IMR-90 (cell line): ENCODE measurements at regions not wholly inside any gene's neighbourhood (a gene's known extent, or its start where the extent isn't known, plus 50 kb on each side); places are given as distances from the start of the nearest gene placed in this dataset.

Experiments used
- ATAC-seq: fragments of 200-7000 bp; cut with Tn5 transposase; 2 replicates; pipeline ENCODE4 v1.9.1; 2020; ENCODE audit warnings: low read depth, mild to moderate bottlenecking, moderate library complexity
- BruUV-seq: library from RNA; stranded (reverse); fragments of 400-500 nt; replicated peaks from 2 replicates; lab custom pipeline; 2021; lab: Mats Ljungman, UMichigan
- CTCF ChIA-PET: fragments of 300-600 bp; formaldehyde crosslinking; extraction: SDS; loops from one replicate; lab custom pipeline; 2021; ENCODE audit warnings: antibody characterized with exemption; lab: Yijun Ruan, JAX
- POLR2A ChIA-PET: fragments of 300-600 bp; sonication (Branson Sonifier 250); formaldehyde crosslinking; loops from one replicate; lab custom pipeline; 2022; ENCODE audit warnings: antibody characterized with exemption; ENCODE audit not compliant: unreplicated experiment; lab: Charles Lee
- DNase-seq: peaks from one replicate; pipeline ENCODE4 v3.0.0; 2013
- H2AFZ ChIP-seq: replicated peaks from 2 replicates; pipeline ENCODE3; 2013; ENCODE audit warnings: low read length, mild to moderate bottlenecking; ENCODE audit not compliant: poor library complexity
- H2AK5ac ChIP-seq: 2 replicates; pipeline ENCODE4 v1.6.1; 2013; ENCODE audit warnings: low read depth, low read length, inconsistent platforms
- H2AK9ac ChIP-seq: replicated peaks from 2 replicates; pipeline ENCODE3; 2013; ENCODE audit warnings: mild to moderate bottlenecking, low read depth, low read length, moderate library complexity; ENCODE audit not compliant: poor library complexity
- H2BK120ac ChIP-seq: 2 replicates; pipeline ENCODE4 v1.6.1; 2013; ENCODE audit warnings: low read depth, low read length, inconsistent platforms
- H2BK15ac ChIP-seq: 3 replicates; pipeline ENCODE4 v1.6.1; 2013; ENCODE audit warnings: low read depth, low read length, inconsistent platforms
- H2BK20ac ChIP-seq: 2 replicates; pipeline ENCODE4 v1.6.1; 2013; ENCODE audit warnings: low read depth, mild to moderate bottlenecking, inconsistent platforms, low read length, moderate library complexity
- H2BK5ac ChIP-seq: 2 replicates; pipeline ENCODE4 v1.6.1; 2013; ENCODE audit warnings: mild to moderate bottlenecking, low read depth, low read length, inconsistent platforms; ENCODE audit not compliant: poor library complexity, severe bottlenecking
- H3K14ac ChIP-seq: replicated peaks from 2 replicates; pipeline ENCODE4 v1.6.1; 2013; ENCODE audit warnings: low read depth, low read length, inconsistent platforms
- H3K18ac ChIP-seq: 2 replicates; pipeline ENCODE4 v1.6.1; 2013; ENCODE audit warnings: low read depth, low read length, control low read depth
- H3K23ac ChIP-seq: 2 replicates; pipeline ENCODE4 v1.6.1; 2013; ENCODE audit warnings: low read depth, low read length, inconsistent platforms
- H3K27ac ChIP-seq: 2 replicates; pipeline ENCODE4 v1.5.1; 2013; ENCODE audit warnings: mild to moderate bottlenecking, control low read depth, low read length; ENCODE audit not compliant: insufficient read depth
- H3K27me3 ChIP-seq: 2 replicates; pipeline ENCODE4 v1.6.1; 2013; ENCODE audit warnings: low read length; ENCODE audit not compliant: control insufficient read depth, insufficient read depth
- H3K36me3 ChIP-seq: 2 replicates; pipeline ENCODE4 v1.6.1; 2013; ENCODE audit warnings: low read length, mixed read lengths; ENCODE audit not compliant: control insufficient read depth, insufficient read depth
- H3K4ac ChIP-seq: 2 replicates; pipeline ENCODE4 v1.6.1; 2013; ENCODE audit warnings: low read depth, low read length, inconsistent platforms
- H3K4me1 ChIP-seq: 2 replicates; pipeline ENCODE4 v1.6.1; 2013; ENCODE audit warnings: low read length, mixed read lengths; ENCODE audit not compliant: control insufficient read depth, insufficient read depth
- H3K4me2 ChIP-seq: 2 replicates; pipeline ENCODE4 v1.6.1; 2013; ENCODE audit warnings: low read depth, mild to moderate bottlenecking, control low read depth, low read length, moderate library complexity
- H3K4me3 ChIP-seq: 2 replicates; pipeline ENCODE4 v1.5.1; 2013; ENCODE audit warnings: low read depth, mild to moderate bottlenecking, control low read depth, low read length, moderate library complexity; ENCODE audit not compliant: insufficient read depth
- H3K56ac ChIP-seq: 2 replicates; pipeline ENCODE4 v1.6.1; 2013; ENCODE audit warnings: low read length, inconsistent platforms; ENCODE audit not compliant: insufficient read depth; ENCODE audit errors: extremely low read depth
- H3K79me1 ChIP-seq, 2 experiments: 2 replicates each; pipeline ENCODE4 v1.6.1; 2013; ENCODE audit warnings: low read length in 2 of 2, inconsistent platforms in 1 of 2, low read depth in 1 of 2
- H3K9ac ChIP-seq: 2 replicates; pipeline ENCODE4 v1.6.1; 2013; ENCODE audit warnings: low read depth, low read length, control low read depth
- H3K9me1 ChIP-seq: 2 replicates; pipeline ENCODE4 v1.6.1; 2013; ENCODE audit warnings: low read length, inconsistent platforms; ENCODE audit not compliant: insufficient read depth
- H3K9me3 ChIP-seq: 2 replicates; pipeline ENCODE4 v1.6.1; 2013; ENCODE audit warnings: low read length; ENCODE audit not compliant: control insufficient read depth, insufficient read depth
- H4K20me1 ChIP-seq: 2 replicates; pipeline ENCODE4 v1.6.1; 2013; ENCODE audit warnings: low read length, inconsistent platforms; ENCODE audit not compliant: insufficient read depth
- H4K5ac ChIP-seq: 2 replicates; pipeline ENCODE4 v1.6.1; 2013; ENCODE audit warnings: mild to moderate bottlenecking, low read depth, low read length, control low read depth
- H4K8ac ChIP-seq, 2 experiments: 2 replicates each; pipeline ENCODE4 v1.6.1; 2013; ENCODE audit warnings: low read depth in 2 of 2, low read length in 2 of 2, control low read depth in 1 of 2, inconsistent platforms in 1 of 2
- H4K91ac ChIP-seq: 2 replicates; pipeline ENCODE4 v1.6.1; 2013; ENCODE audit warnings: low read depth, low read length, inconsistent platforms; ENCODE audit not compliant: insufficient read depth
- FOS ChIP-seq: fragments of 150-350 bp; IDR thresholded peaks from 2 replicates; pipeline ENCODE4 v1.6.1; 2016; ENCODE audit warnings: low read depth, low read length
- SMC3 ChIP-seq: fragments of 150-350 bp; IDR thresholded peaks from 2 replicates; pipeline ENCODE4 v1.6.1; 2016; ENCODE audit warnings: low read depth, mild to moderate bottlenecking, antibody characterized with exemption, low read length, moderate library complexity
- WGBS, 2 experiments: methylation state at CpG; one replicate each; pipeline versions ENCODE4 v1.1.5 to v1.1.7; 2013; ENCODE audit warnings: missing lambda C conversion rate in 2 of 2; ENCODE audit not compliant: insufficient read length in 1 of 2; ENCODE audit errors: extremely low coverage in 2 of 2; 5-methylcytosine and 5-hydroxymethylcytosine counted together
- dilution Hi-C: fragments of 300-500 bp; cut with HindIII; formaldehyde crosslinking; loops from one replicate; pipeline ENCODE4 v1.14.3; 2018; ENCODE audit warnings: low sequenced_read_pairs; ENCODE audit not compliant: unreplicated experiment
- in situ Hi-C: fragments of 300-500 bp; cut with MboI; formaldehyde crosslinking; loops from 3 replicates; pipeline ENCODE4 v1.14.3; 2019; ENCODE audit warnings: low sequenced_read_pairs, inconsistent platforms, mixed read lengths
- intact Hi-C: fragments of 100-400 bp; cut with micrococcal nuclease; formaldehyde crosslinking; loops from 2 replicates; pipeline ENCODE4 v1.10.0; 2022

DNA sequence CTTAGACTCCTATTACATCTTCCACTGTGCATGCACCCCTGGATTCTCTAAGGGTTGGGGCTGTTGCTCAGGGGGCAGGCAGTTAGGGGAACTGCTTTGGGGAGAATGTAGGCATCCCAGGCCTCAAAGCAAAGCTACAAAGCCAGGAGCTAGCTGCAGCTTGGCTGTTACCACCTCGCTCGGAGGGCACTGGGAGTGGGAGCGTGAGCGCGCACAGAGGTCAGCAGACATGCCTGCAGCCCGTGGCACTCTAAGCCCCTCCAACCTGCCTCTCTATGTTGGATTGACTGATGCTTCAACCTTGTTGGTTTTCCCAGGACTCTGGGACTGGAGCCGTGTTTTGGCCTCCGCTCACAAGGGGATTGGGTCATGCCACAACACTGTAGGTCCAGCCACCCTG, 69.8 kb downstream of the CPN2 start:
- Histone ChIP-seq H3K56ac (no peak overlapping the region), H3K4me2 (no peak overlapping the region), H2AFZ (no peak overlapping the region), H3K4me1 (peaks cover 10% of the 10 kb centered on the region; the same call in 1 of the 2 replicates), H4K91ac (no peak overlapping the region), H3K4me3 (no peak overlapping the region), H3K36me3 (no peaks in the 10 kb centered on the region), H2AK9ac (no peak overlapping the region), H3K23ac (no peak overlapping the region), H3K9me3 (no peaks in the 10 kb centered on the region), H4K5ac (no peak overlapping the region), H3K27ac (no peak overlapping the region), H2AK5ac (no peak overlapping the region), H4K8ac (no peak overlapping the region), H4K20me1 (no peaks in the 10 kb centered on the region), H2BK15ac (no peak overlapping the region), H2BK5ac (no peak overlapping the region), H3K9me1 (no peaks in the 10 kb centered on the region), H3K14ac (no peak overlapping the region), H3K18ac (no peak overlapping the region), H3K79me1 (no peaks in the 10 kb centered on the region), H3K27me3 (peaks cover 39% of the 10 kb centered on the region), H3K4ac (no peak overlapping the region), H2BK20ac (no peak overlapping the region), H2BK120ac (no peak overlapping the region), H3K9ac (no peak overlapping the region)
- TF ChIP-seq FOS (no peak), SMC3 (no peak)
- WGBS, 2 experiments = no CpG with 5 or more reads among the region's 8 CpGs
- ChIA-PET CTCF (interaction anchor here (1.2 kb wide), 1 partner anchor 84 kb away, joined by 6 read pairs; no protein-coding TSS in a partner anchor), POLR2A (no interaction called here)
- BruUV-seq = no TSS peak
- no peak for ATAC-seq
- DNase-seq = no peak
- intact Hi-C loops = no loop called here
- in situ Hi-C loops = no loop called here
- dilution Hi-C loops = no loop called here
